ENCODE measurements at regions not wholly inside any gene's neighbourhood (a gene's known extent, or its start where the extent isn't known, plus 50 kb on each side); places are given as distances from the start of the nearest gene placed in this dataset.

DNA sequence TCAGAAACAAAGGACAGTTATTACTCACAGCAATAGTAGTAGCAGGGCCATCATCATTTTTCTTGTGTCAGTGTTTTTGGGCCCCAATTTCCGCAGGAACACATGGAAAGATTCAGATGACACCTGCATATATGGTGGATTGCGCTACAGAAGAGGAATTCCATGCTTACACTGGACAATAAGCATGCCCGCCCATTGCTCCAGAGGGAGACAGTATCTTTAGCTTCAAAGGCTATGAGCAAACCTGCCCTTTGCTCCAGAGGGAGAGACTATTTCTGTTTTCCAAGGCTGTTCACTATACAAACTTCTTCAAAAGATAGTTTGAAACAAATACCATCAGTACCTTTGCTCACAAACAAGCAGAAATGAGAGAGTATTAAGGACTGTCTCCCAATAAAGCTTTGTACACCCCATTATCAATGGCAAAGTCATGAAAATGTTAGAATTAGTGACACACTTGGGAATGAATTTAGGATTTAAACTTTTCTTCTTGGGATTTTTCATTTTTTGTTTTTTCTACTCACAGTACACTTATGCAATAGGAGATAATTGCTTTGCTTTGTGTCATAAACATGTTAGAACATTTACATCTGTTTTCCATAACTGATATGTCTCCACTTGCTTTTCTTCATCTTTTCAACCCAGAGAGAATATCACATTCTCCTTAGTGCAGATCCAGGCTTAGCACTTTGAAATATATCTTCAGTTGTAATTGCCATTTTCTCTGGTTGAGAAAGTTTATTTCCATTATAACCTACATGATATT is 564.5 kb upstream of the ZNF717 start:
- no peak for ATAC-seq
- POLR2A ChIA-PET = interaction anchor here (0.6 kb wide), 1 partner anchor 679 kb away, joined by 5 read pairs; no protein-coding TSS in a partner anchor
- in situ Hi-C loops (cut with HindIII; ENCODE audit: low pct_unique_long_range_greater_than_20kb, low sequenced_read_pairs) = no loop called here

DNA sequence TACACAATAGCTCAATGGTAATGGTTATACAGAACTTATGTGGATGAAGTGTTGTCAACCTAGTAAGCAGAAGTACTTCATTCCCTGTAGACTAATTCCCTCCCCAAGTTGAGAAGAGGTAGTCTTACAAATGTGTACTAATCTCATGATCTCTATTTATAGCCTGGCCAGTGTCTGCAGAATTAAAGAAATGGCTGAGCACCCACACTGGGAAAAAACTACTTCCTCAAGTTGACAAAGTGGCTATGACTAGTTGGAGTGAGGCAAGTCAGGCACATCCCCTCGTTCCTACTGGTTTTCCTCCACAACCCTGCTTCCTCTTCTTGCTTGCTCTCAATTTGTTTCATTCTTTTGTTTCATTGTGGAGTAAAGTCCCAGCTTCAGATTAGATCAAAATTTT is 566.7 kb upstream of the ZNF717 start:
- ChIA-PET POLR2A (no interaction called here), CTCF (no interaction called here)
- no peaks in the 10 kb centered on the region for H3K36me3 ChIP-seq (ENCODE audit: control insufficient read depth, insufficient read depth, low read length)
- TF ChIP-seq TCF7L2 (IDR thresholded peaks at IDR 0.05; ENCODE audit: low read depth, low read length) (no peak), SIN3A (IDR thresholded peaks at IDR 0.05; ENCODE audit: borderline replicate concordance, insufficient read depth, low read depth, low read length) (no peak), POLR2AphosphoS5 (IDR thresholded peaks at IDR 0.05; ENCODE audit: low read depth, low read length) (no peak)
- TF ChIP-seq, protein P1, sequence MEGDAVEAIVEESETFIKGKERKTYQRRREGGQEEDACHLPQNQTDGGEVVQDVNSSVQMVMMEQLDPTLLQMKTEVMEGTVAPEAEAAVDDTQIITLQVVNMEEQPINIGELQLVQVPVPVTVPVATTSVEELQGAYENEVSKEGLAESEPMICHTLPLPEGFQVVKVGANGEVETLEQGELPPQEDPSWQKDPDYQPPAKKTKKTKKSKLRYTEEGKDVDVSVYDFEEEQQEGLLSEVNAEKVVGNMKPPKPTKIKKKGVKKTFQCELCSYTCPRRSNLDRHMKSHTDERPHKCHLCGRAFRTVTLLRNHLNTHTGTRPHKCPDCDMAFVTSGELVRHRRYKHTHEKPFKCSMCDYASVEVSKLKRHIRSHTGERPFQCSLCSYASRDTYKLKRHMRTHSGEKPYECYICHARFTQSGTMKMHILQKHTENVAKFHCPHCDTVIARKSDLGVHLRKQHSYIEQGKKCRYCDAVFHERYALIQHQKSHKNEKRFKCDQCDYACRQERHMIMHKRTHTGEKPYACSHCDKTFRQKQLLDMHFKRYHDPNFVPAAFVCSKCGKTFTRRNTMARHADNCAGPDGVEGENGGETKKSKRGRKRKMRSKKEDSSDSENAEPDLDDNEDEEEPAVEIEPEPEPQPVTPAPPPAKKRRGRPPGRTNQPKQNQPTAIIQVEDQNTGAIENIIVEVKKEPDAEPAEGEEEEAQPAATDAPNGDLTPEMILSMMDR (IDR thresholded peaks at IDR 0.05) = no peak
- TF ChIP-seq, protein P2, sequence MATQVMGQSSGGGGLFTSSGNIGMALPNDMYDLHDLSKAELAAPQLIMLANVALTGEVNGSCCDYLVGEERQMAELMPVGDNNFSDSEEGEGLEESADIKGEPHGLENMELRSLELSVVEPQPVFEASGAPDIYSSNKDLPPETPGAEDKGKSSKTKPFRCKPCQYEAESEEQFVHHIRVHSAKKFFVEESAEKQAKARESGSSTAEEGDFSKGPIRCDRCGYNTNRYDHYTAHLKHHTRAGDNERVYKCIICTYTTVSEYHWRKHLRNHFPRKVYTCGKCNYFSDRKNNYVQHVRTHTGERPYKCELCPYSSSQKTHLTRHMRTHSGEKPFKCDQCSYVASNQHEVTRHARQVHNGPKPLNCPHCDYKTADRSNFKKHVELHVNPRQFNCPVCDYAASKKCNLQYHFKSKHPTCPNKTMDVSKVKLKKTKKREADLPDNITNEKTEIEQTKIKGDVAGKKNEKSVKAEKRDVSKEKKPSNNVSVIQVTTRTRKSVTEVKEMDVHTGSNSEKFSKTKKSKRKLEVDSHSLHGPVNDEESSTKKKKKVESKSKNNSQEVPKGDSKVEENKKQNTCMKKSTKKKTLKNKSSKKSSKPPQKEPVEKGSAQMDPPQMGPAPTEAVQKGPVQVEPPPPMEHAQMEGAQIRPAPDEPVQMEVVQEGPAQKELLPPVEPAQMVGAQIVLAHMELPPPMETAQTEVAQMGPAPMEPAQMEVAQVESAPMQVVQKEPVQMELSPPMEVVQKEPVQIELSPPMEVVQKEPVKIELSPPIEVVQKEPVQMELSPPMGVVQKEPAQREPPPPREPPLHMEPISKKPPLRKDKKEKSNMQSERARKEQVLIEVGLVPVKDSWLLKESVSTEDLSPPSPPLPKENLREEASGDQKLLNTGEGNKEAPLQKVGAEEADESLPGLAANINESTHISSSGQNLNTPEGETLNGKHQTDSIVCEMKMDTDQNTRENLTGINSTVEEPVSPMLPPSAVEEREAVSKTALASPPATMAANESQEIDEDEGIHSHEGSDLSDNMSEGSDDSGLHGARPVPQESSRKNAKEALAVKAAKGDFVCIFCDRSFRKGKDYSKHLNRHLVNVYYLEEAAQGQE (IDR thresholded peaks at IDR 0.05; ENCODE audit: insufficient read depth in 1 of 2, low read depth in 2 of 2, low read length in 1 of 2) = no peak
- intact Hi-C loops (cut with micrococcal nuclease; ENCODE audit: unreplicated experiment) = no loop called here
- BruUV-seq (replicated peaks) = no TSS peak
- H3K27me3 ChIP-seq (ENCODE audit: control insufficient read depth, insufficient read depth, low read length) = no peaks in the 10 kb centered on the region
- in situ Hi-C loops (cut with HindIII; ENCODE audit: low pct_unique_long_range_greater_than_20kb, low sequenced_read_pairs) = no loop called here
- no peak for ATAC-seq
- no peaks in the 10 kb centered on the region for H3K4me1 ChIP-seq (ENCODE audit: control insufficient read depth, insufficient read depth, low read length)
- no peak overlapping the region for H3K27ac ChIP-seq (ENCODE audit: low read length)
- no peaks in the 10 kb centered on the region for H3K9me3 ChIP-seq (ENCODE audit: control insufficient read depth, insufficient read depth, low read depth, low read length)
- H3K4me3 ChIP-seq (ENCODE audit: low read depth in 2 of 2, low read length in 2 of 2) = no peak overlapping the region
- no peak for DNase-seq (ENCODE audit: low read depth, low spot score)

More for the DNA sequence above, 564.5 kb upstream of the ZNF717 start:
- Histone ChIP-seq H3K9me3 (ENCODE audit: control insufficient read depth, insufficient read depth, low read depth, low read length) (no peaks in the 10 kb centered on the region), H3K4me3 (ENCODE audit: low read depth in 2 of 2, low read length in 2 of 2) (no peak overlapping the region), H3K4me1 (ENCODE audit: control insufficient read depth, insufficient read depth, low read length) (no peaks in the 10 kb centered on the region), H3K27me3 (ENCODE audit: control insufficient read depth, insufficient read depth, low read length) (no peaks in the 10 kb centered on the region), H3K27ac (ENCODE audit: low read length) (no peak overlapping the region), H3K36me3 (ENCODE audit: control insufficient read depth, insufficient read depth, low read length) (no peaks in the 10 kb centered on the region)
- CTCF ChIA-PET = no interaction called here
- TF ChIP-seq POLR2AphosphoS5 (IDR thresholded peaks at IDR 0.05; ENCODE audit: low read depth, low read length) (no peak), TCF7L2 (IDR thresholded peaks at IDR 0.05; ENCODE audit: low read depth, low read length) (no peak), SIN3A (IDR thresholded peaks at IDR 0.05; ENCODE audit: borderline replicate concordance, insufficient read depth, low read depth, low read length) (no peak)
- TF ChIP-seq, protein P1 (IDR thresholded peaks at IDR 0.05) = no peak
- TF ChIP-seq, protein P2 (IDR thresholded peaks at IDR 0.05; ENCODE audit: insufficient read depth in 1 of 2, low read depth in 2 of 2, low read length in 1 of 2) = no peak
- BruUV-seq (replicated peaks) = no TSS peak
- intact Hi-C loops (cut with micrococcal nuclease; ENCODE audit: unreplicated experiment) = no loop called here
- DNase-seq (ENCODE audit: low read depth, low spot score) = no peak

All from Panc1 (cell line).